Activated CD4-positive, alpha-beta T cell treated with anti-CD3 and anti-CD28 coated beads, Interleukin-2, amount 50 U/mL, for 4 hours (primary cell): ENCODE measurements at regions not wholly inside any gene's neighbourhood (a gene's known extent, or its start where the extent isn't known, plus 50 kb on each side); places are given as distances from the start of the nearest gene placed in this dataset.

Source experiments
- DNase-seq, 2 experiments: peaks; one replicate each; pipeline ENCODE4 v3.0.0-alpha.2; 2020

GRCh38 chr13:62092536-62092935, 676.9 kb upstream of the PCDH20 start:
- no peak for DNase-seq

DNA sequence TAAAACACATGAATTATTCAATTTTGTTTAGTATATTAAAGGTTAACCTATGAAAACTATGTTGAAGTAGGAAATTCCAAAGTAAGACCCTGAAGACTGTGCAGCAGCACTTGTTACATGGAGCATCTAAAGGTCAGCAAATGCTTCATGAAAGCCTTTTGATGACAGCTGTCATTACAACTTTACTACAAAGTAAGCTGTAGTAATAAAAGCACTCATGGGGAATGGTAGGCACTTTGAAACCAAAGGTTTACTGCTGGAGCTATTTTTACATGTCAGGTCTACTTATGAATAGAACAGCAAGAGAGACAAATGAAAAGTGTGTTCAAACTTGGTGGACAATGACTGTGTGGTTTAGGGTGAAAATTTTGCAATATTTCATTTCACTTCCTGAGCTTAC, 672.5 kb upstream of the PCDH20 start:
- no peak for DNase-seq

DNA sequence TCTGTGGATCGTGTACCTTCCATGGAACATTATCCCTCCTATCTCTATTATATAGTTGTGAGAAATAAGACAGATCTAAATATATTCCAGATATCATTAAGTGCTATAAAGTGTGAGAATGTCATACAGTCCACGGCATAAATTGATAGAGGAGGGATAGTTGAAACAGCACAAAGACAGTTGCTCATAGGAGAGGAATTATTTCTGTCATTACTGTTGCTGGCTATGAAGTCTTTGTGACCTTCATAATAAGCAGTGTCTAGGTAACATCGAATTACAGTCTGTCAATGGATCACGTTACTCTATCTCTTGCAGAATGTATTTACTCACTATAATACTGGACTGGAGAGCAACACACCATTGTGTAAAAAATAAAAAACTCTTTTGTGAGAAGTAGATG, 671.5 kb upstream of the PCDH20 start:
- no peak for DNase-seq

GRCh38 chr13:62085337-62086229, 669.9 kb upstream of the PCDH20 start:
- no peak for DNase-seq

GRCh38 chr13:62084728-62085127, 669.1 kb upstream of the PCDH20 start:
- no peak for DNase-seq

GRCh38 chr13:62067821-62068220, 652.2 kb upstream of the PCDH20 start:
- DNase-seq = no peak

- no peak for DNase-seq
These were observed 649.4 kb upstream of the PCDH20 start for GRCh38 chr13:62065016-62065415.

DNA sequence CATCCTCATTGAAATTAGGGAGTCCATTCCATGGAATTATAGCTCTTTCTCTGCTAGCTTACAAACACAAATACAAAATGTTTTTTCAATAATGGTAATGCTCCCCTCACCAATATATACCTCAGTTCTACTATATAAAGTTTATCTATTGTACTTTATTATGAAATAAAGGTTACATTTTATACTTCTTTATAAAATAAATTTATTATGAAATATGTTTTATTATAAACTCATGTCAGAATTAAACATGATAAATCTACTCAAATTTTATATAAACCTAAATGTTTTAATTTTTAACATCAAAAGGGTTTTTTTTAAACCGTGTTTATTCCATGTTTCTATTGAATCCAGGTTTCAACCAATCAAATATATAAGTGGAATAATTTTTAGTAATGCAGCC, 646.1 kb upstream of the PCDH20 start:
- no peak for DNase-seq

DNA sequence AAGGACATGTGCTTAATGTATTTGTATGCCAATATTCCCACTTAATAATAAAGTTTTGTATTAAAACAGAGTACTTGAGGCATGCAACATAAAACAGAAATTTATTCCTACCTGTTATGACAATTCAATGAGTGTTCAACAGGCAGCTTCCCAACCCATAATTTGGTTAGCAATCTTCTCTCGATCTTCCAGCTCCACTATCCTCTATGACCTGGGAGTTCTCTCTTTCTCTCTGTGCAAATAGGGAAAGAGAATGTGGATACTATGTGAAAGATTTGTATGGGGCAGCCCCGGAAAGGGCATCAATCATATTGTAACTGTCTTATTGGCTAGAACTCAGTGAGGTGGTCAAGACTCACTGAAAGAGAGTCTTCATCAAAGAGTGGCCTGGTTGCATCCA, 644.9 kb upstream of the PCDH20 start:
- no peak for DNase-seq

GRCh38 chr13:62057286-62057685, 641.6 kb upstream of the PCDH20 start:
- no peak for DNase-seq

GRCh38 chr13:62049992-62050391, 634.3 kb upstream of the PCDH20 start:
- no peak for DNase-seq

GRCh38 chr13:62046512-62046911, 630.9 kb upstream of the PCDH20 start:
- DNase-seq = no peak

- DNase-seq = no peak
These were observed 628.0 kb upstream of the PCDH20 start for GRCh38 chr13:62043600-62043999.

GRCh38 chr13:62040806-62041205, 625.2 kb upstream of the PCDH20 start:
- DNase-seq = no peak

DNA sequence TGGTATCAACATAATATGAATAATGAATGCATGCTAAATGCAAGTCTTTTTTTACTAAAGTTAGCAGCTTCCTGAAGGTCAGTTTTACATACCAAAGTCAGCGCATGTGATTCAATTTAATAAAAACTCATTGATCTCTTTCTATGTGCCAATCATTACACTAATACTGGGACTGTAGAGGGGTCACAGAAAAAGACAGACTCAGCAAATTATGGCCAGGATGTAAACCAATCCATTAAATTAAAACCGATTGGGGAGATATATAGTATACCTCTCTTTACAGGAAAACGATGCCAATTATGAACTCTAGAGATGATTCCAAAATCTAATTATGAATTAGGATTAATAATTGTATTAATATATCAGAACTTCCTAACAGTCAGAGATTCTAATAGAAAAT, 624.4 kb upstream of the PCDH20 start:
- no peak for DNase-seq

- DNase-seq = no peak
These were observed 622.6 kb upstream of the PCDH20 start for GRCh38 chr13:62038214-62038613.

DNA sequence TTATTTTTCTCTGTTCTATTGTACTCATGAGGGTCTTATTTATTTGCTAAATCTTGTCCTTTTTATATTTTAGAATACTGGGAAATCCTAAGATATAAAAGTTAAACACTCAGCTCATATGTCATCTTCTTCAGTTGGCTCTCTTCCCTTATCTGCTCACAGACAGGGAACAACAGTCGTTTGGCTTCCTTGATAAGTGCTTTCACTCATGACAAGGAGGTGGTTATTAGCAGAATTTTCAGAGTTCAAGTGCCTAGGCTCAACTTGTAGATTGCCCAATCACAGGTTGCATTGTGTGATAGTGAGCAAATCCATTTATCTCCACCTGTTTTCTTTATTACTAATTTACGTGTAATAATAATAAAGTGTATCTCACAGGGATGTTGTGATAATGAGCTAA, 620.3 kb upstream of the PCDH20 start:
- no peak for DNase-seq

DNA sequence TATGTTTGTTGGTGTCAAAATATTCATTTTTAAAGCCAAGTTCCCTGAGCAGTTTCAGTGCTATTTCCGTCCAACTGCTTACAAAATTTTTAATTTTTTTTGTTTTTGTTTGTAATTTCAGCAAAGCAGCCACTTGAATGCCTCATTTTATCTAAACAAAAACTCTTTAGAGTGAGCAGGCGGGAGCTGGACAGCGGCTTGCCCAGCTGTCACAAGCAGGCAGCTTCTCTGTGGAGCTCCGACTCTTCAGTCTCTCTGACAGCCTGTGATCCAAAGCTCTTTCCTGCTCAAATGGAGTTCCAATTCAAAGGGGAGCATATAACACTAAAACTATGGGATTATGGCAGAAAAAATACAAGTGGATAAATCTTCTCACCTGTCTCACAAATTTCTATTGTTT, 618.3 kb upstream of the PCDH20 start:
- no peak for DNase-seq

- no peak for DNase-seq
These were observed 606.7 kb upstream of the PCDH20 start for GRCh38 chr13:62022369-62022768.

GRCh38 chr13:62019858-62020257, 604.2 kb upstream of the PCDH20 start:
- DNase-seq = no peak

DNA sequence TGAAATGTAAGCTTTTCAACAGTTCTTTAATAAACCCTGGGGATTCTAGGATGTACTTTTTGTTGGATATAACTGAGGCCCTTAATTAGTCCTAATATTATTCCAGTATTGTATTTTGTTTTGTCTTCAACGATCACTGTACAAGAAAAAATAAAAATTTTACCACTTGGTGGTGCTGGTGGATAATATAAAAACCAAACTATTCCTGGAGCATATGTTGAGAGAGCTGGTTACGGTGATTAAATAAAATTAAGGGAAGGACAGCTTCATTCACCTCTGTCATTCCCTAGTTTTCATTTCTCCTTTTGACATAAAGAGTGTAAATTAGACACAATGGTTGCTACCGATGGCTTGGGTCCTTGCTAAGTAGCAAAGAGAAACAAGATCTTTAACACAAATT, 598.6 kb upstream of the PCDH20 start:
- DNase-seq = no peak

GRCh38 chr13:62003452-62003851, 587.8 kb upstream of the PCDH20 start:
- no peak for DNase-seq

DNA sequence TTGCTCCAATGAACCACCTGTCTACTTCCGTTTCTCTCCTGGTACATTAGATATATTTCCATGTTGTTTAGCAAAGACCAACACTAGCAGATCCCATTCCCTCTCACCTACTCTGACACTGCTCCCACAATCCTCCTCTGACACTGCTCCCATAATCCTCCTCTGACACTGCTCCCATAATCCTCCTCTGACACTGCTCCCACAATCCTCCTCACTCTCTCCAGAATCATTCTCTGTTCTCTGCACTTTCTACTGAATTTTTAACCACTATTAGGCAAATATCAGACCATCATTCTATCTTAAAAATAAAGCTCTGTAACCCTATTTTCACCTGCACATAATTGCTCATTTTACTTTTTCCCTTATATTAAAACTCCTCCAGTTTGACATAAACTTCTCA, 578.5 kb upstream of the PCDH20 start:
- DNase-seq = no peak

DNA sequence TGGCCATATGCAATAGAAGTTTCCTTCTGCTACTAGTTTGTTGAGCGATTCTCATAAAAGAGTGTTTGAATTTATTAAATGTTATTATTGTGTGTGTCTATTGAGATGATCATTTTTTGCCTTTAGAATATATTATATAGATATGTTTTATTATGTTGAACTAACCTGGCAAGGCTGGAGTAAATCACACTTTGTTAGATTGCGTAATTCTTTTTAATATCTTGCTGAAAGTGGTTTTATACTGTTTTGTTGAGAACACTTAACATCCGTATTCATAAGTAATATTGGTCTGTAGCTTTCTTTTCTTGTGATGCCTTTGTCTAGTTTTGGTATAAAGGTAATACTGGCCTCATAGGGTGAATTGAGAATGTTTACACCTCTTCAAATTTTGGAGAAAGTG, 574.3 kb upstream of the PCDH20 start:
- DNase-seq = no peak

- DNase-seq = no peak
These were observed 573.2 kb upstream of the PCDH20 start for GRCh38 chr13:61988810-61989209.
